Neural cell (in vitro differentiated cells): ENCODE measurements at regions not wholly inside any gene's neighbourhood (a gene's known extent, or its start where the extent isn't known, plus 50 kb on each side); places are given as distances from the start of the nearest gene placed in this dataset.

Experiments used
- H2AFZ ChIP-seq: fragments of 200-600, 300-800 bp; sonication (generic), shearing (Covaris generic); 2 replicates; pipeline ENCODE4 v1.6.0; 2014; ENCODE audit warnings: low read depth, mild to moderate bottlenecking, antibody characterized with exemption, low read length, moderate library complexity
- H3F3A ChIP-seq: fragments of 200-600 bp; shearing (Covaris generic); 2 replicates; pipeline ENCODE4 v1.6.1; 2016; ENCODE audit warnings: mild to moderate bottlenecking, moderate library complexity, mixed read lengths, antibody characterized with exemption, low read length; ENCODE audit not compliant: insufficient read depth, poor library complexity, severe bottlenecking
- H3K27ac ChIP-seq: fragments of 200-600, 300-800 bp; sonication (generic), shearing (Covaris generic); 2 replicates; pipeline ENCODE4 v1.5.1; 2014; ENCODE audit warnings: mild to moderate bottlenecking, low read length, moderate library complexity
- H3K27me3 ChIP-seq: fragments of 300-800, 200-600 bp; sonication (generic), shearing (Covaris generic); 2 replicates; pipeline ENCODE4 v1.6.0; 2014; ENCODE audit warnings: mild to moderate bottlenecking, low read depth, low read length, moderate library complexity; ENCODE audit not compliant: insufficient read depth
- H3K36me3 ChIP-seq: fragments of 300-800, 200-600 bp; sonication (generic), shearing (Covaris generic); 2 replicates; pipeline ENCODE4 v1.5.1; 2014; ENCODE audit warnings: mild to moderate bottlenecking, antibody characterized with exemption, low read length, moderate library complexity; ENCODE audit not compliant: insufficient read depth
- H3K4me2 ChIP-seq: fragments of 300-800, 200-600 bp; sonication (generic), shearing (Covaris generic); 2 replicates; pipeline ENCODE4 v1.6.0; 2014; ENCODE audit warnings: mild to moderate bottlenecking, low read length
- H3K4me3 ChIP-seq: fragments of 300-800, 200-600 bp; sonication (generic), shearing (Covaris generic); 2 replicates; pipeline ENCODE4 v1.5.1; 2014; ENCODE audit warnings: mild to moderate bottlenecking, low read length, moderate library complexity
- H3K79me2 ChIP-seq: fragments of 200-600 bp; shearing (Covaris generic); replicated peaks from 2 replicates; pipeline ENCODE4 v1.6.0; 2014; ENCODE audit warnings: mild to moderate bottlenecking, low read length, moderate library complexity; ENCODE audit not compliant: insufficient read depth
- H3K9ac ChIP-seq: fragments of 300-800, 200-600 bp; sonication (generic), shearing (Covaris generic); 2 replicates; pipeline ENCODE4 v1.6.1; 2016; ENCODE audit warnings: mild to moderate bottlenecking, low read length, mixed read lengths
- H3K9me2 ChIP-seq: fragments of 200-600 bp; shearing (Covaris generic); 2 replicates; pipeline ENCODE4 v1.6.1; 2016; ENCODE audit warnings: mild to moderate bottlenecking, low read length, mixed read lengths; ENCODE audit not compliant: insufficient read depth
- H3K9me3 ChIP-seq: fragments of 200-600, 300-800 bp; sonication (generic), shearing (Covaris generic); 2 replicates; pipeline ENCODE4 v1.6.1; 2016; ENCODE audit warnings: mild to moderate bottlenecking, mixed run types, low read length, moderate library complexity, mixed read lengths
- H4K20me1 ChIP-seq: fragments of 200-600 bp; shearing (Covaris generic); 2 replicates; pipeline ENCODE4 v1.6.1; 2016; ENCODE audit warnings: mild to moderate bottlenecking, mixed run types; ENCODE audit not compliant: insufficient read depth
- EP300 ChIP-seq: fragments of 450-650 bp; conservative IDR thresholded peaks from 2 replicates; pipeline ENCODE4 v1.6.1; 2014; ENCODE audit warnings: antibody characterized with exemption, mild to moderate bottlenecking, moderate library complexity; ENCODE audit not compliant: poor library complexity, severe bottlenecking
- EZH2 ChIP-seq: fragments of 200-600, 300-800 bp; shearing (Covaris generic), sonication (generic); IDR thresholded peaks from 2 replicates; pipeline ENCODE4 v1.6.1; 2014; ENCODE audit warnings: antibody characterized with exemption, low read length, borderline replicate concordance, mild to moderate bottlenecking; ENCODE audit not compliant: insufficient read depth, poor library complexity, severe bottlenecking
- MXI1 ChIP-seq: fragments of 450-650 bp; conservative IDR thresholded peaks from 2 replicates; pipeline ENCODE4 v1.6.1; 2014; ENCODE audit warnings: antibody characterized with exemption, mild to moderate bottlenecking; ENCODE audit not compliant: poor library complexity, severe bottlenecking
- POLR2AphosphoS5 ChIP-seq: IDR thresholded peaks from 2 replicates; pipeline ENCODE4 v1.6.1; 2012
- RAD21 ChIP-seq: fragments of 450-650 bp; conservative IDR thresholded peaks from 2 replicates; pipeline ENCODE4 v1.6.1; 2014; ENCODE audit warnings: antibody characterized with exemption, mild to moderate bottlenecking, moderate library complexity
- SMC3 ChIP-seq: fragments of 450-650 bp; conservative IDR thresholded peaks from 2 replicates; pipeline ENCODE4 v1.6.1; 2014; ENCODE audit warnings: antibody characterized with exemption, mild to moderate bottlenecking, moderate library complexity; ENCODE audit not compliant: poor library complexity
- TAF1 ChIP-seq: IDR thresholded peaks from 2 replicates; pipeline ENCODE4 v1.6.1; 2012; ENCODE audit warnings: low read depth
- TF ChIP-seq, protein P1 (sequence below): IDR thresholded peaks from 2 replicates; pipeline ENCODE4 v1.6.1; 2012; ENCODE audit warnings: borderline replicate concordance
- TF ChIP-seq, protein P2 (sequence below): fragments of 450-650 bp; IDR thresholded peaks from 2 replicates; pipeline ENCODE4 v1.5.1; 2014; ENCODE audit warnings: antibody characterized with exemption, mild to moderate bottlenecking, moderate library complexity; ENCODE audit not compliant: poor library complexity, severe bottlenecking

DNA sequence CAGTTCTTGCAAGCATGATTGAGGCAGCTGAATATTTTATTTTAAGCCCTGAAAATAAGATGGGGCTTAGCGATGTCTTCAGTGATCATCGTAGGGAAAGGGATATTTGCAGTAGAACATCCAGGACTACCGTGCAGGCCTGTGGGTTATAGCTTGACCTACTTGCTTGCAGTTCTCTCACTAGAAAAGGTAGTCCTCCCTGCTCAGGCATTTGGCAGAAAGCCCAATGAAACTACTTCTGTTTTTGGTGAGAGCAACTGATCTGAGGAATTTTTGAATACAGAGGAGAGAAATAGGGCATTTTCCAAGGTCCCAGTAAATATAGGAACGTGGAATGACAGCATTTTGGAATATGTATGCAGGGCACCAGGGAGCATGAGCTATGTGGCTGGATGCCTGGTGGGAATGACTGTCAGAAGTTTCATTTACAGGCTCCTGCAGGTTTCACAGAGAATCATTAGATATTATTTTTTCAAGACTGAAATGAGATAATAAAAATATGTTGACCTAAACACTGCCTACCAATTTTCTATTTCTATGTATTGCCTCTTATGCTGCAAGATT is 417.9 kb upstream of the ACTBL2 start:
- Histone ChIP-seq H2AFZ (no peak overlapping the region), H3F3A (no peaks in the 10 kb centered on the region), H3K27me3 (no peaks in the 10 kb centered on the region), H3K36me3 (no peaks in the 10 kb centered on the region), H3K4me3 (no peak overlapping the region), H3K27ac (no peak overlapping the region), H3K79me2 (no peaks in the 10 kb centered on the region), H4K20me1 (no peaks in the 10 kb centered on the region), H3K9me3 (no peaks in the 10 kb centered on the region), H3K9me2 (no peaks in the 10 kb centered on the region), H3K9ac (no peak overlapping the region), H3K4me2 (no peak overlapping the region)
- no peak for TF ChIP-seq POLR2AphosphoS5
- TF ChIP-seq EZH2 = no peak
- TF ChIP-seq RAD21 = no peak
- TF ChIP-seq, protein P1, sequence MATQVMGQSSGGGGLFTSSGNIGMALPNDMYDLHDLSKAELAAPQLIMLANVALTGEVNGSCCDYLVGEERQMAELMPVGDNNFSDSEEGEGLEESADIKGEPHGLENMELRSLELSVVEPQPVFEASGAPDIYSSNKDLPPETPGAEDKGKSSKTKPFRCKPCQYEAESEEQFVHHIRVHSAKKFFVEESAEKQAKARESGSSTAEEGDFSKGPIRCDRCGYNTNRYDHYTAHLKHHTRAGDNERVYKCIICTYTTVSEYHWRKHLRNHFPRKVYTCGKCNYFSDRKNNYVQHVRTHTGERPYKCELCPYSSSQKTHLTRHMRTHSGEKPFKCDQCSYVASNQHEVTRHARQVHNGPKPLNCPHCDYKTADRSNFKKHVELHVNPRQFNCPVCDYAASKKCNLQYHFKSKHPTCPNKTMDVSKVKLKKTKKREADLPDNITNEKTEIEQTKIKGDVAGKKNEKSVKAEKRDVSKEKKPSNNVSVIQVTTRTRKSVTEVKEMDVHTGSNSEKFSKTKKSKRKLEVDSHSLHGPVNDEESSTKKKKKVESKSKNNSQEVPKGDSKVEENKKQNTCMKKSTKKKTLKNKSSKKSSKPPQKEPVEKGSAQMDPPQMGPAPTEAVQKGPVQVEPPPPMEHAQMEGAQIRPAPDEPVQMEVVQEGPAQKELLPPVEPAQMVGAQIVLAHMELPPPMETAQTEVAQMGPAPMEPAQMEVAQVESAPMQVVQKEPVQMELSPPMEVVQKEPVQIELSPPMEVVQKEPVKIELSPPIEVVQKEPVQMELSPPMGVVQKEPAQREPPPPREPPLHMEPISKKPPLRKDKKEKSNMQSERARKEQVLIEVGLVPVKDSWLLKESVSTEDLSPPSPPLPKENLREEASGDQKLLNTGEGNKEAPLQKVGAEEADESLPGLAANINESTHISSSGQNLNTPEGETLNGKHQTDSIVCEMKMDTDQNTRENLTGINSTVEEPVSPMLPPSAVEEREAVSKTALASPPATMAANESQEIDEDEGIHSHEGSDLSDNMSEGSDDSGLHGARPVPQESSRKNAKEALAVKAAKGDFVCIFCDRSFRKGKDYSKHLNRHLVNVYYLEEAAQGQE = no peak
- TF ChIP-seq SMC3 = no peak
- no peak for TF ChIP-seq EP300
- TF ChIP-seq MXI1 = no peak
- no peak for TF ChIP-seq TAF1
- TF ChIP-seq, protein P2, sequence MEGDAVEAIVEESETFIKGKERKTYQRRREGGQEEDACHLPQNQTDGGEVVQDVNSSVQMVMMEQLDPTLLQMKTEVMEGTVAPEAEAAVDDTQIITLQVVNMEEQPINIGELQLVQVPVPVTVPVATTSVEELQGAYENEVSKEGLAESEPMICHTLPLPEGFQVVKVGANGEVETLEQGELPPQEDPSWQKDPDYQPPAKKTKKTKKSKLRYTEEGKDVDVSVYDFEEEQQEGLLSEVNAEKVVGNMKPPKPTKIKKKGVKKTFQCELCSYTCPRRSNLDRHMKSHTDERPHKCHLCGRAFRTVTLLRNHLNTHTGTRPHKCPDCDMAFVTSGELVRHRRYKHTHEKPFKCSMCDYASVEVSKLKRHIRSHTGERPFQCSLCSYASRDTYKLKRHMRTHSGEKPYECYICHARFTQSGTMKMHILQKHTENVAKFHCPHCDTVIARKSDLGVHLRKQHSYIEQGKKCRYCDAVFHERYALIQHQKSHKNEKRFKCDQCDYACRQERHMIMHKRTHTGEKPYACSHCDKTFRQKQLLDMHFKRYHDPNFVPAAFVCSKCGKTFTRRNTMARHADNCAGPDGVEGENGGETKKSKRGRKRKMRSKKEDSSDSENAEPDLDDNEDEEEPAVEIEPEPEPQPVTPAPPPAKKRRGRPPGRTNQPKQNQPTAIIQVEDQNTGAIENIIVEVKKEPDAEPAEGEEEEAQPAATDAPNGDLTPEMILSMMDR = no peak

DNA sequence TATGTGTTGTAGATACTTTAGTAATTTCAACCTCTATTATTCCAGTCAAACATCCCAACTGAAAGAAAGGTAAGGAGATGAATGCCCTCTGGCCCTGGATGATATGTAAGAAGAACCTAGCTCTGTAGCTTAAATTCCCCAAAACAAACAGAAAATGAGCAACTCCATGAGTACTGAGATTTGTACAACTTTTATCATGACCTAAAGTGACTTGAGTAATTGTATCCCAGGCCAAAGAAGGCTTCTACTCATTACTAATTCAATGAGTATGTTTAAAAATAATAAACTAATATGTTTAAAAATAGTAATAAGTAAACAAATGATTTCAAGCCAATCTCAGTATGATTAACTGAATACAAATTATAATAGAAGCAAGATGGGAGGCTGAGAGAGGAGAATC is 414.0 kb upstream of the ACTBL2 start:
- Histone ChIP-seq H3K36me3 (no peaks in the 10 kb centered on the region), H4K20me1 (no peaks in the 10 kb centered on the region), H3K9me3 (no peaks in the 10 kb centered on the region), H3F3A (no peaks in the 10 kb centered on the region), H3K9me2 (no peaks in the 10 kb centered on the region), H3K79me2 (no peaks in the 10 kb centered on the region), H3K4me2 (no peak overlapping the region), H3K9ac (no peak overlapping the region), H3K27me3 (no peaks in the 10 kb centered on the region), H2AFZ (no peak overlapping the region), H3K27ac (no peak overlapping the region), H3K4me3 (no peak overlapping the region)
- TF ChIP-seq MXI1 (no peak), EP300 (no peak), POLR2AphosphoS5 (no peak), TAF1 (no peak), SMC3 (no peak), EZH2 (no peak), RAD21 (no peak)
- TF ChIP-seq, protein P1 = no peak
- TF ChIP-seq, protein P2 = no peak
